Immature natural killer cell (primary cell): ENCODE measurements at regions not wholly inside any gene's neighbourhood (a gene's known extent, or its start where the extent isn't known, plus 50 kb on each side); places are given as distances from the start of the nearest gene placed in this dataset.

Source experiments
- DNase-seq, 3 donors: peaks; one replicate each; pipeline ENCODE4 v3.0.0; 2022; ENCODE audit warnings: mixed read lengths in 1 of 3
- H3K27ac Mint-ChIP-seq, 6 donors: one replicate each; pipeline ENCODE4 v1.8.0; 2020; ENCODE audit warnings: mixed read lengths in 6 of 6, mild to moderate bottlenecking in 5 of 6, inconsistent platforms in 4 of 6, moderate library complexity in 3 of 6
- H3K27me3 Mint-ChIP-seq, 3 donors: one replicate each; pipeline ENCODE4 v1.8.0; 2020 to 2021; ENCODE audit warnings: low read depth in 3 of 3, mild to moderate bottlenecking in 3 of 3, mixed read lengths in 3 of 3, moderate library complexity in 3 of 3, inconsistent platforms in 1 of 3
- H3K36me3 Mint-ChIP-seq, 3 donors: one replicate each; pipeline ENCODE4 v1.8.0; 2020; ENCODE audit warnings: mixed read lengths in 3 of 3, inconsistent platforms in 2 of 3, mild to moderate bottlenecking in 2 of 3
- H3K4me1 Mint-ChIP-seq, 2 donors: one replicate each; pipeline ENCODE4 v1.8.0; 2020; ENCODE audit warnings: inconsistent platforms in 2 of 2, mild to moderate bottlenecking in 2 of 2, mixed read lengths in 2 of 2, moderate library complexity in 1 of 2
- H3K4me3 Mint-ChIP-seq, 5 donors: one replicate each; pipeline ENCODE4 v1.8.0; 2020; ENCODE audit warnings: mild to moderate bottlenecking in 5 of 5, mixed read lengths in 5 of 5, inconsistent platforms in 3 of 5, moderate library complexity in 3 of 5
- H3K9me3 Mint-ChIP-seq, 6 donors: one replicate each; pipeline ENCODE4 v1.8.0; 2020; ENCODE audit warnings: mild to moderate bottlenecking in 6 of 6, mixed read lengths in 6 of 6, inconsistent platforms in 4 of 6, moderate library complexity in 3 of 6

- no peak overlapping the region for H3K27ac Mint-ChIP-seq
- H3K4me1 Mint-ChIP-seq, result no peaks in the 10 kb centered on the region
- H3K27me3 Mint-ChIP-seq, result no peaks in the 10 kb centered on the region
- H3K36me3 Mint-ChIP-seq, result no peaks in the 10 kb centered on the region
- H3K9me3 Mint-ChIP-seq, result peaks cover 0 to 16% (median 2%) of the 10 kb centered on the region in 6 donors
- H3K4me3 Mint-ChIP-seq, result no peak overlapping the region
- DNase-seq, result no peak
Observed at GRCh38 chr2:103896182-103896581, 957.7 kb upstream of the POU3F3 start.

- Mint-ChIP-seq H3K27ac (no peak overlapping the region), H3K4me3 (no peak overlapping the region), H3K27me3 (no peaks in the 10 kb centered on the region), H3K4me1 (no peaks in the 10 kb centered on the region), H3K36me3 (no peaks in the 10 kb centered on the region), H3K9me3 (peaks cover 0 to 22% (median 2%) of the 10 kb centered on the region in 6 donors)
- no peak for DNase-seq
Observed at GRCh38 chr2:103898561-103898960, 955.4 kb upstream of the POU3F3 start.

GRCh38 chr2:103902347-103902746, 951.6 kb upstream of the POU3F3 start:
- no peak overlapping the region for H3K4me3 Mint-ChIP-seq
- peaks cover 1 to 27% (median 6%) of the 10 kb centered on the region in 6 donors for H3K9me3 Mint-ChIP-seq
- no peak overlapping the region for H3K27ac Mint-ChIP-seq
- H3K4me1 Mint-ChIP-seq, result no peaks in the 10 kb centered on the region
- no peaks in the 10 kb centered on the region for H3K36me3 Mint-ChIP-seq
- DNase-seq, result no peak
- no peaks in the 10 kb centered on the region for H3K27me3 Mint-ChIP-seq

GRCh38 chr2:103921161-103921560, 932.8 kb upstream of the POU3F3 start:
- H3K4me3 Mint-ChIP-seq, result no peak overlapping the region
- peaks cover 7 to 55% (median 22%) of the 10 kb centered on the region in 6 donors for H3K9me3 Mint-ChIP-seq
- DNase-seq, result no peak
- no peak overlapping the region for H3K27ac Mint-ChIP-seq
- no peaks in the 10 kb centered on the region for H3K4me1 Mint-ChIP-seq
- H3K27me3 Mint-ChIP-seq, result no peaks in the 10 kb centered on the region
- H3K36me3 Mint-ChIP-seq, result peaks cover 0 to 9% (median 0%) of the 10 kb centered on the region in 3 donors

- H3K4me1 Mint-ChIP-seq, result no peaks in the 10 kb centered on the region
- DNase-seq, result no peak
- H3K27me3 Mint-ChIP-seq, result peaks cover 0 to 3% (median 0%) of the 10 kb centered on the region in 3 donors
- no peak overlapping the region for H3K27ac Mint-ChIP-seq
- no peaks in the 10 kb centered on the region for H3K36me3 Mint-ChIP-seq
- H3K9me3 Mint-ChIP-seq, result peaks cover 4 to 47% (median 10%) of the 10 kb centered on the region in 6 donors
- H3K4me3 Mint-ChIP-seq, result no peak overlapping the region
Observed at GRCh38 chr2:103942199-103942598, 911.7 kb upstream of the POU3F3 start.

GRCh38 chr2:103945083-103945482, 908.8 kb upstream of the POU3F3 start:
- no peaks in the 10 kb centered on the region for H3K4me1 Mint-ChIP-seq
- H3K27me3 Mint-ChIP-seq, result peaks cover 0 to 2% (median 0%) of the 10 kb centered on the region in 3 donors
- H3K27ac Mint-ChIP-seq, result no peak overlapping the region
- no peaks in the 10 kb centered on the region for H3K36me3 Mint-ChIP-seq
- no peak for DNase-seq
- peaks cover 8 to 44% (median 14%) of the 10 kb centered on the region in 6 donors for H3K9me3 Mint-ChIP-seq
- H3K4me3 Mint-ChIP-seq, result no peak overlapping the region

- Mint-ChIP-seq H3K27ac (no peak overlapping the region), H3K36me3 (peaks cover 0 to 4% (median 0%) of the 10 kb centered on the region in 3 donors), H3K9me3 (peaks cover 3 to 28% (median 11%) of the 10 kb centered on the region in 6 donors), H3K4me3 (no peak overlapping the region), H3K27me3 (peaks cover 0 to 1% (median 0%) of the 10 kb centered on the region in 3 donors), H3K4me1 (no peaks in the 10 kb centered on the region)
- DNase-seq, result no peak
Observed at GRCh38 chr2:103959174-103960128, 894.5 kb upstream of the POU3F3 start.

- Mint-ChIP-seq H3K27me3 (peaks cover 0 to 1% (median 0%) of the 10 kb centered on the region in 3 donors), H3K27ac (no peak overlapping the region), H3K4me3 (no peak overlapping the region), H3K9me3 (peaks cover 3 to 28% (median 11%) of the 10 kb centered on the region in 6 donors), H3K36me3 (peaks cover 0 to 4% (median 0%) of the 10 kb centered on the region in 3 donors), H3K4me1 (no peaks in the 10 kb centered on the region)
- no peak for DNase-seq
Observed at GRCh38 chr2:103960129-103960513, 893.8 kb upstream of the POU3F3 start.

GRCh38 chr2:103960951-103961350, 893.0 kb upstream of the POU3F3 start:
- H3K27ac Mint-ChIP-seq, result no peak overlapping the region
- H3K4me1 Mint-ChIP-seq, result no peaks in the 10 kb centered on the region
- no peak overlapping the region for H3K4me3 Mint-ChIP-seq
- H3K27me3 Mint-ChIP-seq, result peaks cover 0 to 1% (median 0%) of the 10 kb centered on the region in 3 donors
- DNase-seq, result no peak
- H3K9me3 Mint-ChIP-seq, result peaks cover 5 to 28% (median 10%) of the 10 kb centered on the region in 6 donors
- H3K36me3 Mint-ChIP-seq, result peaks cover 0 to 4% (median 0%) of the 10 kb centered on the region in 3 donors

- peaks cover 0 to 1% (median 0%) of the 10 kb centered on the region in 3 donors for H3K27me3 Mint-ChIP-seq
- peaks cover 3 to 23% (median 6%) of the 10 kb centered on the region in 6 donors for H3K9me3 Mint-ChIP-seq
- no peak overlapping the region for H3K27ac Mint-ChIP-seq
- H3K4me1 Mint-ChIP-seq, result no peaks in the 10 kb centered on the region
- no peak for DNase-seq
- H3K36me3 Mint-ChIP-seq, result peaks cover 0 to under 1% (median 0%) of the 10 kb centered on the region in 3 donors
- H3K4me3 Mint-ChIP-seq, result no peak overlapping the region
Observed at GRCh38 chr2:103961862-103962261, 892.1 kb upstream of the POU3F3 start.

- Mint-ChIP-seq H3K4me3 (no peak overlapping the region), H3K4me1 (no peaks in the 10 kb centered on the region), H3K9me3 (peaks cover 2 to 27% (median 7%) of the 10 kb centered on the region in 6 donors), H3K27ac (no peak overlapping the region), H3K27me3 (peaks cover 0 to 1% (median 0%) of the 10 kb centered on the region in 3 donors), H3K36me3 (no peaks in the 10 kb centered on the region)
- DNase-seq, result no peak
Observed at GRCh38 chr2:103962670-103963069, 891.2 kb upstream of the POU3F3 start.

- Mint-ChIP-seq H3K36me3 (no peaks in the 10 kb centered on the region), H3K27ac (no peak overlapping the region), H3K4me1 (no peaks in the 10 kb centered on the region), H3K27me3 (peaks cover 0 to 1% (median 0%) of the 10 kb centered on the region in 3 donors), H3K9me3 (peaks cover 2 to 27% (median 7%) of the 10 kb centered on the region in 6 donors), H3K4me3 (no peak overlapping the region)
- no peak for DNase-seq
Observed at GRCh38 chr2:103963146-103963725, 890.7 kb upstream of the POU3F3 start.

- Mint-ChIP-seq H3K36me3 (no peaks in the 10 kb centered on the region), H3K27ac (no peak overlapping the region), H3K4me1 (no peaks in the 10 kb centered on the region), H3K4me3 (no peak overlapping the region), H3K9me3 (peaks cover 2 to 36% (median 6%) of the 10 kb centered on the region in 6 donors), H3K27me3 (no peaks in the 10 kb centered on the region)
- no peak for DNase-seq
Observed at GRCh38 chr2:103977241-103977640, 876.7 kb upstream of the POU3F3 start.

GRCh38 chr2:103977668-103978067, 876.2 kb upstream of the POU3F3 start:
- H3K4me3 Mint-ChIP-seq, result no peak overlapping the region
- no peaks in the 10 kb centered on the region for H3K27me3 Mint-ChIP-seq

More at GRCh38 chr2:103977668-103978067, 876.2 kb upstream of the POU3F3 start:
- peaks cover 2 to 36% (median 6%) of the 10 kb centered on the region in 6 donors for H3K9me3 Mint-ChIP-seq
- DNase-seq, result no peak
- no peaks in the 10 kb centered on the region for H3K4me1 Mint-ChIP-seq
- H3K36me3 Mint-ChIP-seq, result no peaks in the 10 kb centered on the region
- H3K27ac Mint-ChIP-seq, result no peak overlapping the region
